Stromal cell of bone marrow (primary cell): ENCODE measurements at regions not wholly inside any gene's neighbourhood (a gene's known extent, or its start where the extent isn't known, plus 50 kb on each side); places are given as distances from the start of the nearest gene placed in this dataset.
"Not testable (repeated sequence)": the region's sequence is repeated elsewhere in the genome, so short reads cannot be mapped to it uniquely, and the experiment has no call there.

ENCODE experiments used
- DNase-seq: peaks from one replicate; pipeline ENCODE4 v3.0.0-alpha.2; 2012; ENCODE audit warnings: low read depth

- DNase-seq, result no peak
These were observed 290.2 kb upstream of the CNR1 start for GRCh38 chr6:88456221-88456859.

DNA sequence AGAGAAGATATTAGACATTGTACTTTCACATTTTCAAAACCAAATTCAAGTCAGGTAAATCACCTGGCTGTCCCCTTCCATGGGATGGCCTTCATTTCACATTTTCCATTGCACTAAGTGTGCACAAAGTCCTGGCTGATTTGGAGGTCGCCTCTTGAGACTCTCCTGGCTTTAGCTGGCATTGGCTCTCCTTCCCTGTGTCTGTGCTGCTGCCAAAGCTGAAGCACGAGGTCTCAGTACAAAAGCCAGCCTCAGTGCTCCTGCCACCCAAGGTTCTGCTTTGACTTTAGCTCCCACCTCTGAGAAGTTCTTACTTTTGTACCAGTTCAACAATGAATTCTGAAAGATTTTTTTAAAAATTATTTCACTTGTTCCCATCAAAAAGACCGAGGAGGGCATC is 289.2 kb upstream of the CNR1 start:
- DNase-seq, result no peak

DNA sequence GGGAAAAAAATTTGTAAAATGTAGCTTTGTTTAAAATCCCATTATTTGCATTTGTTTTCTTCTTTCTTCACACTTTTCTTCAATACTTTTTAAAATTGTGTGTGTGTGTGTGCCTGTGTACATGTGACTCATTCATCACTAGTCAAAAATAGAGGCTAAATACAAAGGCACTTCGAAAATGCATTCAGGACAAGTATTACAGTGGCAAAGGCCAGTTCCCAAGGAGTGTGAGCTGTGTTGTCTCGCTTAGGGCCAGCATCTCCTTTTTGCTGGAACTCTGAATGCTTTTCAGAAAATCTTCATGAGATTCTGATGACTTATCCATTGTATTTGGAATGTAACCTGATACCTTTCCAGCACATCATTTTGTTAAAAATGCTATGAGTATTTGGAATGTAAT is 288.5 kb upstream of the CNR1 start:
- DNase-seq, result no peak

- DNase-seq, result no peak
These were observed 283.6 kb upstream of the CNR1 start for GRCh38 chr6:88449770-88450169.

DNA sequence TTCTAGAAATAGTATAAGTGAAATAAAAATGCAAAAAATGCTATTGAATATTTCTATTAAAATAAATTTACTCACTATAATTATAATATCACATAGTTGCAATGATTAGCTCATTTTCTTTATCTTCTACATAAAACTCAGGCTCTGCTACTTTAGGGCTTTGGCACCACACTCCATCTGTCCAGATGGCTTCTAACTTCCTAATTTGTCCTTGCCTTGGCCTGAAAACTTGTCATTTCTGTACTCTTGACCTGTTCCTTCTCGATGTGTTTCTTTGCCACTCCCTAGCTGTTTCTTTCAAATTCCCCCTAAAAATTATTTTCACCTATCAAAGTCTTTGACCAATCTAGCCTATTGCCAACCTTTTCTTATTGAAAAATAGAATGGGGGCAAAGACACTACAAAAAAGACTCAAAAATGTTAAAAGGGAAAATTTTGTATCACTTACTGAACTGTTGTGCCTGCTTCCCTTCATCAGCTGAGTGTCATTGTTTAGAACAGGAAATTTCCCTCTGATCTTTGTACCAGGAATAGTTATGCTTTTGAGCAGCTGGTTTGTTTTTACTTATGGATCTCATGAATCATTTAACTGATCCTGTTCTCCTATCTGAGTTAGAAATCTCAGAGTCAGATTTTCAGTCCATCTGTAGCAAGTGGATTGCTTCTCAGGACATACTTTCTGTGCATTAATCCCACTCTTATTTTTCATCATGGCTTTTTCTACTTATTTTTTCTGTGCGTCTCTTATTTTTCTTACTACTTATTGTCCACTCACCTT is 279.2 kb upstream of the CNR1 start:
- no peak for DNase-seq

GRCh38 chr6:88443554-88443953 is 277.4 kb upstream of the CNR1 start:
- DNase-seq, result no peak

- no peak for DNase-seq
These were observed 276.6 kb upstream of the CNR1 start for GRCh38 chr6:88442737-88443136.

DNA sequence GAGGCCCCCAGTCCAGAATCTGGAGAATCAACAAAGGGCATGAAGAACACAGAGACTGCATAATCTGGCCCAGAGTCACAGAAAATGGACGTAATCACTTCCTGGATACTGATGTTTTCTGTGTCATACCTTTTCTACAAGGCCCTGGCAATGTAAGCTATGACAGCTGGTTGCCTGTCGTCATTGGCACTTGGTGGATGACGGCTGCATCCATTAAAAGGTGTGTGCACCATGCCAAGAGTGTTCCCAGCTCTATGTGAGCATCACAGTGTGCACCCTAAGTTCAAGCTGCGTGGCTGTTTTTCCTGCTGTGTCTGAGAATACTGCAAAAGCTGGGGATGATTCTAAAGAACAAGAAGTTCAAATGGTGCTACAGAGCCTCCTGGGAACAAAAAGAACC is 275.2 kb upstream of the CNR1 start:
- DNase-seq, result no peak

GRCh38 chr6:88428068-88428467 is 261.9 kb upstream of the CNR1 start:
- DNase-seq, result no peak

- no peak for DNase-seq
These were observed 259.9 kb upstream of the CNR1 start for GRCh38 chr6:88426005-88426404.

GRCh38 chr6:88422831-88423230 is 256.7 kb upstream of the CNR1 start:
- no peak for DNase-seq

DNA sequence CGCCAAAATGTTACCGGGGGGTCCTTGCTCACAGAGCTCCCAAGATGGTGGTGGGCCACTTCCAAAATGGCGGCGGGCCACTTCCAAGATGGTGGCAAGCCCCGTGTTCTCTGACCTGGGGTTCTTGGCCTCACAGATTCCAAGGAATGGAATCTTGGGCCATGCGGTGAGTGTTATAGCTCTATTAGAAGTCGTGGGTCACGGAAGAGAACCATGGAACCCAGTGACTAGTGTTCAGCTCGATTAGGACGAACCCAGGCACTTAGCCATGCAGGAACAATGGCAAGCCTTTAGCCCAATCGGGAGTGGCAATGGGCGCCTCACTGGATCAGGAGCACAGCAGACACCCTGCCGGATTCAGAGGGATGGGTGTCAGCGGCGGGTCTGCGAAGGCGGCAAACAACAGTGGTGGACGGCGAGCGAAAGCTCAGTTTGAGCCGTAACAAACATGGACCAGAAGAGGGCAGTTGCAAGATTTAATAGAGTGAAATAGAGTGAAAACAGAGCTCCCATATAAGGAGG is 254.9 kb upstream of the CNR1 start:
- DNase-seq, result not testable (repeated sequence)

- DNase-seq, result not testable (repeated sequence)
These were observed 253.0 kb upstream of the CNR1 start for GRCh38 chr6:88418921-88419810.

- DNase-seq, result not testable (repeated sequence)
These were observed 251.2 kb upstream of the CNR1 start for GRCh38 chr6:88417361-88417760.

GRCh38 chr6:88413459-88413858 is 247.3 kb upstream of the CNR1 start:
- no peak for DNase-seq

DNA sequence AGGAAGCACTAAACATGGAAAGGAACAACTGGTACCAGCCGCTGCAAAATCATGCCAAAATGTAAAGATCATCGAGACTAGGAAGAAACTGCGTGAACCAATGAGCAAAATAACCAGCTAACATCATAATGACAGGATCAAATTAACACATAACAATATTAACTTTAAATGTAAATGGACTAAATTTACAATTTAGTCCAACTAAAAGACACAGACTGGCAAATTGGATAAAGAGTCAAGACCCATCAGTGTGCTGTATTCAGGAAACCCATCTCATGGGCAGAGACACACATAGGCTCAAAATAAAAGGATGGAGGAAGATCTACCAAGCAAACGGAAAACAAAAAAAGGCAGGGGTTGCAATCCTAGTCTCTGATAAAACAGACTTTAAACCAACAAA is 242.2 kb upstream of the CNR1 start:
- not testable (repeated sequence) for DNase-seq

- DNase-seq, result not testable (repeated sequence)
These were observed 240.5 kb upstream of the CNR1 start for GRCh38 chr6:88406674-88407073.

- DNase-seq, result no peak
These were observed 237.3 kb upstream of the CNR1 start for GRCh38 chr6:88403486-88403885.

DNA sequence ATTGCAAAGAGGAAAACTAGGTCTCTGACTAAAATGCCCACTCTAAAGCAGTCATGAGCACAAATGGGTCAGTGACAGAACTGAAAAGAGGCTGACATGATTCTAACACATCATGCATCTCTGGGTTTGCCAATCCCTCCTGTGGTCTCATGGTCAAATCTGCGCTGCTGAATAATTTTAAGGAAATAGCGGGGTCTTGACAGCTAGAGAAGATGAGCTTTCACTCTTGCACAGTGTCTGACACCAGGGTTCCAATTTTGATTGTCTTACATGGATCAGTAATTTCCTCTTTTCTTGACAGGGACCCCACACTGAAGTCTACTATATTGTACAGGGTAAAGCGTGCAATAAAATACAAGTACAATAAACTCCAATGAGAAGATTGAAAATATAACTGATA is 236.8 kb upstream of the CNR1 start:
- DNase-seq, result no peak

DNA sequence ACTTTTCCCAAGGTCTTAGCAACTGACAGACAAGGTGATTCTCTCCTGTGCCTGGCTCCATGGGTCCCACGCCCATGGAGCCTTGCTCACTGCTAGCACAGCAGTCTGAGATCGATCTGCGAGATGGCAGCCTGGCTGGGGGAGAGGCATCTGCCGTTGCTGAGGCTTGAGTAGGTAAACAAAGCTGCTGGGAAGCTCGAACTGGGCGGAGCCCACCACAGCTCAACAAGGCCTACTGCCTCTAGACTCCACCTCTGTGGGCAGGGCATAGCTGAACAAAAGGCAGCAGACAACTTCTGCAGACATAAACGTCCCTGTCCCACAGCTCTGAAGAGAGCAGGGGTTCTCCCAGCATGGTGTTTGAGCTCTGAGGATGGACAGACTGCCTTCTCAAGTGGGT is 224.9 kb upstream of the CNR1 start:
- DNase-seq, result not testable (repeated sequence)

- DNase-seq, result no peak
These were observed 222.4 kb upstream of the CNR1 start for GRCh38 chr6:88388589-88388988.

DNA sequence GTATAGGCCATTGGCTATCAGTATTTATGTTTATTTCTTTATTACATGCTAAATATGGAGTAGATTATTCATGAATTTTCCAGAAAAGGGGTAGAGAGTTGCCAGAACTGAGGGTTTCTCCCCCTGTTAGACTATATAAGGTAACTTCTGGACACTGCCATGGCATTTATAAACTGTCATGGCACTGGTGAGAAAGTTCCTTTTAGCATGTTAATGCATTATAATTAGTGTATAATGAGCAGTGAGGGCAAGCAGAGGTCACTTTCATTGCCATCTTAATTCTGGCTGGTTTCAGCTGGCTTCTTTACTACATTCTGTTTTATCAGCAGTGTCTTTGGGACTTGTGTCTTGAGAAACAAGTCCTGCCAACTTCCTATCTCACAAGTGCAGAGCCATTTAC is 220.0 kb upstream of the CNR1 start:
- DNase-seq, result no peak

DNA sequence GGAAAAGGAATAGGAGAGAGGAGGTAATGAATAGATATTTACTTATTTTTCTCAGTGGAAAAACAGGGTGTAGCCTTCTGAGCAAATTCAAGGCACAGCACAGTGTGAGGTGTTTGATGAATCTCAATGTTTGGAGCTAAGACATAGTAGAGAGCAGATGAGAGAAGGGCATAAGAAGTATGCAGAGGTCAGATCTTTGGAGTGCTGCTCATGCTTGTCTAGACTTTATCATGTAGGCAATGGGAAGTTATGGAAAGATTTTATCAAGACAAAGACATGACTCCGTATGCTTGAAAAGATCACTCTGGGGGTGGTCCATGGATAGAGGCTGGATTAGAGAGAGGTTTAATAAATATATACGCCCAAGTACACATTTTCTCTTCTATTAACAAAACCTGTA is 217.0 kb upstream of the CNR1 start:
- DNase-seq, result no peak
